ENCODE measurements at regions not wholly inside any gene's neighbourhood (a gene's known extent, or its start where the extent isn't known, plus 50 kb on each side); places are given as distances from the start of the nearest gene placed in this dataset.

DNA sequence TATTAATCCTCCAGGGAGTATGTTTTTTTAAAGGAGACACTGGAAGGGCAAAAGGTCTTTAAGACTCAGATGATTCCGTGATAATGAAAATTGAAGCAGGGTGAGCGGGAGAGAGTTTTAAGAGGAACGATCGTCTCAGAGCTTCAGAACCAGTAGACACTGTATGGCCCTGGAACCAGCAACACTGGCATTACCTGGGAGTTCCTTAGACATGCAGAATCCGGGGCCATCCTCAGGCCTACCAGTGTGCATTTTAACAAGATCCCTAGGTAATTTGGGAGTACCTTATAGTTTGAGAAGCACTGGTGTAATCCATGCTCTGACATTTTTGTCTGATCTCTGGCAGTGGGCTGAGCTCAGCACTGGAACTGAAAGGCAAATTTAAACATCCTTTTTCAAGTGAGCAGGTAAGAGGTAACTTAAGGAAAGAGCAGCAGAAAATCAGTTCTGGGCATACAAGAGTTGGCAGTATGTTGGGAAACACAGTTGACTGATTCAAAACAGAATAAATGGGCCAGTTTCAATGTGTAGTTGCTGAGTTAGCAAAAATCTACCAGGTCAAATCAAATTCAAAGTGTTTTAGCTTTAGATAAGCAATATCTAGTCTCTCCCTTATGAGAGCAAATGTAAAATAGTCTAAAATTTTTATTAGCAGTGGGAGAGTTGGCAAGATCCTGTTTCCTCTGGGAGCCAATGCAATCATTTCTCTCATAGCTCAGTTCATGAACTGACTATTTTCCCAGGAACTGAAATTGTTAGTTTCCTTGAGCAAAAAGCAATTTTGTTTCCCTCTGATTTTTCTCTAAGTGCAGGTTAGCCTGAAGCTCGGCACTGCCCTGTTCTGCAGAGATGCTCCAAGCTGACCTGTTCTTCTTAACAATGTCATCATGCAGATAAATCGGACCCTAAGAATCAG lies 97.2 kb upstream of the ELMO1 start:
- no peak for DNase-seq (ENCODE audit: extremely low read depth, insufficient read length)
- H3K36me3 ChIP-seq (ENCODE audit: control insufficient read depth, insufficient read depth, low read length), result no peaks in the 10 kb centered on the region
- TF ChIP-seq, protein P1, sequence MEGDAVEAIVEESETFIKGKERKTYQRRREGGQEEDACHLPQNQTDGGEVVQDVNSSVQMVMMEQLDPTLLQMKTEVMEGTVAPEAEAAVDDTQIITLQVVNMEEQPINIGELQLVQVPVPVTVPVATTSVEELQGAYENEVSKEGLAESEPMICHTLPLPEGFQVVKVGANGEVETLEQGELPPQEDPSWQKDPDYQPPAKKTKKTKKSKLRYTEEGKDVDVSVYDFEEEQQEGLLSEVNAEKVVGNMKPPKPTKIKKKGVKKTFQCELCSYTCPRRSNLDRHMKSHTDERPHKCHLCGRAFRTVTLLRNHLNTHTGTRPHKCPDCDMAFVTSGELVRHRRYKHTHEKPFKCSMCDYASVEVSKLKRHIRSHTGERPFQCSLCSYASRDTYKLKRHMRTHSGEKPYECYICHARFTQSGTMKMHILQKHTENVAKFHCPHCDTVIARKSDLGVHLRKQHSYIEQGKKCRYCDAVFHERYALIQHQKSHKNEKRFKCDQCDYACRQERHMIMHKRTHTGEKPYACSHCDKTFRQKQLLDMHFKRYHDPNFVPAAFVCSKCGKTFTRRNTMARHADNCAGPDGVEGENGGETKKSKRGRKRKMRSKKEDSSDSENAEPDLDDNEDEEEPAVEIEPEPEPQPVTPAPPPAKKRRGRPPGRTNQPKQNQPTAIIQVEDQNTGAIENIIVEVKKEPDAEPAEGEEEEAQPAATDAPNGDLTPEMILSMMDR (IDR thresholded peaks at IDR 0.05; ENCODE audit: insufficient read depth, low read length, poor library complexity, severe bottlenecking), result no peak
- H3K4me3 ChIP-seq (replicated peaks; ENCODE audit: low read depth, low read length), result no peak overlapping the region
- no peaks in the 10 kb centered on the region; the same call in 1 of the 2 replicates for H3K27me3 ChIP-seq (replicated peaks; ENCODE audit: control insufficient read depth, insufficient read depth, low read length)

- no peaks in the 10 kb centered on the region for H3K36me3 ChIP-seq (ENCODE audit: control insufficient read depth, insufficient read depth, low read length)
- TF ChIP-seq, protein P1 (IDR thresholded peaks at IDR 0.05; ENCODE audit: insufficient read depth, low read length, poor library complexity, severe bottlenecking), result no peak
- no peak overlapping the region for H3K4me3 ChIP-seq (replicated peaks; ENCODE audit: low read depth, low read length)
- H3K27me3 ChIP-seq (replicated peaks; ENCODE audit: control insufficient read depth, insufficient read depth, low read length), result no peaks in the 10 kb centered on the region; the same call in 1 of the 2 replicates
- DNase-seq (ENCODE audit: extremely low read depth, insufficient read length), result no peak
Observed at GRCh38 chr7:37546677-37547076, 98.0 kb upstream of the ELMO1 start.

GRCh38 chr7:37549076-37549931 lies 100.6 kb upstream of the ELMO1 start:
- no peaks in the 10 kb centered on the region for H3K36me3 ChIP-seq (ENCODE audit: control insufficient read depth, insufficient read depth, low read length)
- no peaks in the 10 kb centered on the region; the same call in 1 of the 2 replicates for H3K27me3 ChIP-seq (replicated peaks; ENCODE audit: control insufficient read depth, insufficient read depth, low read length)
- no peak for DNase-seq (ENCODE audit: extremely low read depth, insufficient read length)
- TF ChIP-seq, protein P1 (IDR thresholded peaks at IDR 0.05; ENCODE audit: insufficient read depth, low read length, poor library complexity, severe bottlenecking), result no peak
- H3K4me3 ChIP-seq (replicated peaks; ENCODE audit: low read depth, low read length), result no peak overlapping the region

DNA sequence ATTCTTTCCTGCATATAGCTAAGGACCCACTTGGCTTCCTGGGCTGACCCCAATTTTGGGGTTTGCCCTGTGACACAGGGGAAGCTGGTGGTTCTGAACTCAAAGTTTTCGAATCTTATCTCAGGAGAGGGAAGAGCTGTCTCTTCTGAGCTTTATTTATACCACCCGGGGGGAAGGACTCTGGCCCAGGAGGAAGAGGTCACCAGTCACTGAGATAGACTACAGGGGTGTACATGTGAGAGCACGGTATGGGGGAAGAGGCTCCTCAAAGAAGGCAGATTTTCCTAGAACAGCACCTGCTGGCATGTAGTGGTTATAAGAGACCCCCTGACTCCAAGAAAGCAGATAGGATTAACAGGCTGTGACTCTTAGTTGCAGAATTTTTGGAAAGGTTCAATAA lies 101.8 kb upstream of the ELMO1 start:
- no peak for DNase-seq (ENCODE audit: extremely low read depth, insufficient read length)
- H3K4me3 ChIP-seq (replicated peaks; ENCODE audit: low read depth, low read length), result no peak overlapping the region
- TF ChIP-seq, protein P1 (IDR thresholded peaks at IDR 0.05; ENCODE audit: insufficient read depth, low read length, poor library complexity, severe bottlenecking), result no peak
- no peaks in the 10 kb centered on the region for H3K36me3 ChIP-seq (ENCODE audit: control insufficient read depth, insufficient read depth, low read length)
- no peaks in the 10 kb centered on the region; the same call in 1 of the 2 replicates for H3K27me3 ChIP-seq (replicated peaks; ENCODE audit: control insufficient read depth, insufficient read depth, low read length)

- Histone ChIP-seq H3K4me3 (replicated peaks; ENCODE audit: low read depth, low read length) (no peak overlapping the region), H3K27me3 (replicated peaks; ENCODE audit: control insufficient read depth, insufficient read depth, low read length) (no peaks in the 10 kb centered on the region; the same call in 1 of the 2 replicates), H3K36me3 (ENCODE audit: control insufficient read depth, insufficient read depth, low read length) (no peaks in the 10 kb centered on the region)
- TF ChIP-seq, protein P1 (IDR thresholded peaks at IDR 0.05; ENCODE audit: insufficient read depth, low read length, poor library complexity, severe bottlenecking), result no peak
- no peak for DNase-seq (ENCODE audit: extremely low read depth, insufficient read length)
Observed at GRCh38 chr7:37550872-37551271, 102.2 kb upstream of the ELMO1 start.
